ENCODE measurements at regions not wholly inside any gene's neighbourhood (a gene's known extent, or its start where the extent isn't known, plus 50 kb on each side); places are given as distances from the start of the nearest gene placed in this dataset.

DNA sequence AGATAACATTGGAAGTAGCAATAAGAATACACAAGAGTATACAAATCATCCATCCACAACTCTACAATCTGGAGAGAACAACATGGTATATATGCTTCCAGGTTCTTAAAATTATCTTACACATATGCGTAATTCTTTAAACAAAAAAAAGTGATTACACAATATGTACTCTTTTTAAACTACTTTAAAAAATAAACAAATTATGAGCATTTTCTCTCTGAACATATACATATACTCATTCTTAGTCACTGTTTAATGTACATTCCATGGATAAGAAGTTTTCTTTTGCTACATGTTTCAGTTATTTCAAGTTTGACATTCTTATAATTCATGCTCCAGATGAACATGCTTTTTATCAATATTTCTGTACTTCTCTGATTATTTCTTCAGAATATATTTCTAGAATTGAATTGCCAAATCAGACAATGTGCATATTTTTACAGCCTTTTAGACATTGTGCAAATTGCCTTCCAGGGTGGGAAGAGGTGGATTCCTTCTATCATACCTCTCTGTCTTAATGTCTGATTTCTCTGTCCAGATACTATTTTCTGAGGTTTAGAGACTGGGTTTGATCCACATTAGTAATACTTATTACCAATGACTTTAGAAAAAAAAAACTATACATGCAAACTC lies 551.6 kb downstream of the METTL15 start:
- DNase-seq (ENCODE audit: low spot score) = no peak
- no peak for TF ChIP-seq CTCF (IDR thresholded peaks at IDR 0.05; ENCODE audit: poor library complexity, severe bottlenecking)
- peak; percentile 75 for ATAC-seq (ENCODE audit: low read depth)
- Histone ChIP-seq H3K36me3 (ENCODE audit: low read depth) (no peaks in the 10 kb centered on the region), H3K27me3 (ENCODE audit: insufficient read depth, poor library complexity, severe bottlenecking) (no peaks in the 10 kb centered on the region), H3K4me3 (ENCODE audit: severe bottlenecking) (no peak overlapping the region), H3K9me3 (ENCODE audit: severe bottlenecking) (no peaks in the 10 kb centered on the region), H3K27ac (ENCODE audit: poor library complexity, severe bottlenecking) (peak overlapping the region; percentile 91), H3K4me1 (ENCODE audit: insufficient read depth, poor library complexity, severe bottlenecking) (peaks cover 37% of the 10 kb centered on the region)

- ATAC-seq (ENCODE audit: low read depth) (peak; percentile 83), DNase-seq (ENCODE audit: low spot score) (no peak)
- no peaks in the 10 kb centered on the region for H3K27me3 ChIP-seq (ENCODE audit: insufficient read depth, poor library complexity, severe bottlenecking)
- peaks cover 37% of the 10 kb centered on the region for H3K4me1 ChIP-seq (ENCODE audit: insufficient read depth, poor library complexity, severe bottlenecking)
- H3K36me3 ChIP-seq (ENCODE audit: low read depth) = no peaks in the 10 kb centered on the region
- no peaks in the 10 kb centered on the region for H3K9me3 ChIP-seq (ENCODE audit: severe bottlenecking)
- peak overlapping the region; percentile 91 for H3K27ac ChIP-seq (ENCODE audit: poor library complexity, severe bottlenecking)
- no peak overlapping the region for H3K4me3 ChIP-seq (ENCODE audit: severe bottlenecking)
- TF ChIP-seq CTCF (IDR thresholded peaks at IDR 0.05; ENCODE audit: poor library complexity, severe bottlenecking) = no peak
Observed at GRCh38 chr11:28657378-28658030, 549.3 kb downstream of the METTL15 start.

- H3K4me3 ChIP-seq (ENCODE audit: severe bottlenecking) = no peak overlapping the region
- DNase-seq (ENCODE audit: low spot score) = no peak
Observed at GRCh38 chr11:28654191-28654590, 546.0 kb downstream of the METTL15 start.

GRCh38 chr11:28649922-28650321 lies 541.7 kb downstream of the METTL15 start:
- ATAC-seq (ENCODE audit: low read depth) (no peak), DNase-seq (ENCODE audit: low spot score) (no peak)
- H3K4me3 ChIP-seq (ENCODE audit: severe bottlenecking) = no peak overlapping the region

More at GRCh38 chr11:28654191-28654590, 546.0 kb downstream of the METTL15 start:
- H3K4me1 ChIP-seq (ENCODE audit: insufficient read depth, poor library complexity, severe bottlenecking) = peaks cover 19% of the 10 kb centered on the region
- TF ChIP-seq CTCF (IDR thresholded peaks at IDR 0.05; ENCODE audit: poor library complexity, severe bottlenecking) = no peak
- H3K9me3 ChIP-seq (ENCODE audit: severe bottlenecking) = no peaks in the 10 kb centered on the region
- H3K27ac ChIP-seq (ENCODE audit: poor library complexity, severe bottlenecking) = no peak overlapping the region
- ATAC-seq (ENCODE audit: low read depth) = no peak
- H3K36me3 ChIP-seq (ENCODE audit: low read depth) = no peaks in the 10 kb centered on the region
- H3K27me3 ChIP-seq (ENCODE audit: insufficient read depth, poor library complexity, severe bottlenecking) = no peaks in the 10 kb centered on the region

More at GRCh38 chr11:28649922-28650321, 541.7 kb downstream of the METTL15 start:
- Histone ChIP-seq H3K27ac (ENCODE audit: poor library complexity, severe bottlenecking) (no peak overlapping the region), H3K27me3 (ENCODE audit: insufficient read depth, poor library complexity, severe bottlenecking) (no peaks in the 10 kb centered on the region), H3K9me3 (ENCODE audit: severe bottlenecking) (no peaks in the 10 kb centered on the region), H3K4me1 (ENCODE audit: insufficient read depth, poor library complexity, severe bottlenecking) (no peaks in the 10 kb centered on the region), H3K36me3 (ENCODE audit: low read depth) (no peaks in the 10 kb centered on the region)
- no peak for TF ChIP-seq CTCF (IDR thresholded peaks at IDR 0.05; ENCODE audit: poor library complexity, severe bottlenecking)

Measured in RWPE2 (cell line).